NCI-H2196 (cell line): ENCODE measurements at regions not wholly inside any gene's neighbourhood (a gene's known extent, or its start where the extent isn't known, plus 50 kb on each side); places are given as distances from the start of the nearest gene placed in this dataset.
"Not testable (repeated sequence)": the region's sequence is repeated elsewhere in the genome, so short reads cannot be mapped to it uniquely, and the experiment has no call there.

Experiments used
- DNase-seq: peaks from one replicate; lab custom pipeline; 2025; ENCODE audit not compliant: unreplicated experiment; lab: John Stamatoyannopoulos, UW

DNA sequence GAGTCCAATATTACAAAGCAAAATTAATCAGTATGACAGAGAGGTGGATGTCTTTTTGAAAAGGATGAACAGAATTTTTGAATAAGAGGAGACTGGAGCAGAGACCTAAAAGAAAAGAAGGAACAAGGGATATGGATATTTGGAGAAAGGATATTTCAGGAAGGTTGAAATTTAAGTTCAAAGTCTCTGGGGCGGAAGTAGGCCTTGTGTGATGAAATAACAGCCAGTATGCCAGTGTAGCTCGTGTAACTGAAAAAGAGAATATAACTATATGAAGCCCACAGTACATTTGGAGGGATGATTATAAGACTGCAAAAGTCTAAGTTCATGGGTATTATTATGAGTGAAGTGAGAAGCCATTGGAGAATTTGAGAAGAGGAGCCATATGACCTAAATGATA is 766.7 kb downstream of the GBE1 start:
- no peak for DNase-seq

DNA sequence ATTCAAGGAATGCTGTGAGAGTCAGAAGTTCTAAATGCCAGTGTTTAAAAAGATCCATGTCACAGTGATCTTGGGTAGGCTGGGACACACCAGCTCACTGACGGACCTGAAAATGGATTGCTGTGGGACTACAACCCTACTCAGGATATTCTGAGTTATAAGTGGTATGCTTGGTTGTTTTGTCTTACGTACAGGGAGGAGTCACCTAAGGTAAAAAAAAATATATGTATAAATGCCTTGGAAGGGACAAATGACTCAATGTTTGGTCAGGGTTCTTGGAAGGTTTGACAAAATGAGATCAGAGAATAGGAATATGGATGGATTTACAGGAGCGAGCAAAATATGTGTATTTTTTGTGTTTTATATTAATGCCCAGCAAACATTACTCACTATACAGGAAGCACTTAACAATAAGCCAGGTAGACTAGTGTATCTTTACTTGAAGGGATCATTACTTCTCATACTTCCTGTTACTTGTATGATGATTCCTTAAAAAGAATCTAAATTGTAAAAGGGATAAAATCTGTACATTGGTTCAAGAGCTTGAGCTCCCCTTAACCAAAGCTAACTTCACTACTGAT is 767.3 kb downstream of the GBE1 start:
- no peak for DNase-seq

DNA sequence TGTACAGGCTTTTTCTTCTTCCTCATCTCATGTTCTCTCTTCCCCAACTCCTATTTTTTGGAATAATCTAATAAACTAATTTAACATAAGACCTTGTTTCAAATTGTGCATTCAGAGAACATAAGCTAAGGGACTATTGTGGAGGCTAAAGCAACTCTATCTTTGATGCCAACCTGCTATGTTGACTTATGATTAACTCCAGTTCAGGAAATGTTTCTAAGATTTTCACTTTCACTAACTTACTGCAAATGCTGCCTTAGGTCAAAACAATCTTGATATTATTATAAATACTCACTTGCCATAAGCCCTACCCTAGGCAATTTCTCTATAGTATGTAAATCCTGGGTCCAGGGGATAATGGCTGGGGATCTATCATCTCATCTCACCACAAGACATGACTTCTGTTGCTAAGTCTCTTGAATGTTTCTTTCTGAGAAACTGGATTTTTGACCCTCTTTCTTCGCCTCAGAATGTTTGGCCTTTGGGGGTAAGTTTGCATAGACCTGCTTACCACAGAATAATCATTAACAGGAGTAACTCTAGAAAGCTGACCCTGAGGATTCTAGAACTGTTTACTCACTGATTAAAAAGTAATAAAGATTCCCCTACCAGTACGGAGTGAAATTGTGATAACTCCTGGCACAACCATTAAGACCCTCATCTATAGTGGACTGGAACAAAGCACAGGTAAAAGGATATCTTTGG is 768.1 kb downstream of the GBE1 start:
- DNase-seq = no peak

DNA sequence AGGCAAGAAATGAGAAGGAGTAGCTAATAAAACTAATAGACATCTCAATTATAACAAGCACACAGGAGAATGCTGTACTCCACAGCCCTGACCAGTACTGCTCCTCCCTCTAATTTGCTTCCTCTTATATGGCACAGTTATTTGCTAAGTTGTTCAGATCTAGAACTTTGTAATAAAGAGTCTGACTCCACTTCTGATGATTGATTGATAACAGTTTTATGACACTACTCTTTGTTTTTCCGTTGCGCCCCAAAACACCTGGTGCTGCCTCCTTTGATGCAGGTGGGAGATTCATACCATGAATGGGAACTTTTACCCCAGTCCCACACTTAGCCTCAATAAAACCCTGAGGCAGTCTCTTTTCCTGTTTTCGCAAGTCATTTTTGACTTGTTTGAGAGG is 777.7 kb downstream of the GBE1 start:
- no peak for DNase-seq

DNA sequence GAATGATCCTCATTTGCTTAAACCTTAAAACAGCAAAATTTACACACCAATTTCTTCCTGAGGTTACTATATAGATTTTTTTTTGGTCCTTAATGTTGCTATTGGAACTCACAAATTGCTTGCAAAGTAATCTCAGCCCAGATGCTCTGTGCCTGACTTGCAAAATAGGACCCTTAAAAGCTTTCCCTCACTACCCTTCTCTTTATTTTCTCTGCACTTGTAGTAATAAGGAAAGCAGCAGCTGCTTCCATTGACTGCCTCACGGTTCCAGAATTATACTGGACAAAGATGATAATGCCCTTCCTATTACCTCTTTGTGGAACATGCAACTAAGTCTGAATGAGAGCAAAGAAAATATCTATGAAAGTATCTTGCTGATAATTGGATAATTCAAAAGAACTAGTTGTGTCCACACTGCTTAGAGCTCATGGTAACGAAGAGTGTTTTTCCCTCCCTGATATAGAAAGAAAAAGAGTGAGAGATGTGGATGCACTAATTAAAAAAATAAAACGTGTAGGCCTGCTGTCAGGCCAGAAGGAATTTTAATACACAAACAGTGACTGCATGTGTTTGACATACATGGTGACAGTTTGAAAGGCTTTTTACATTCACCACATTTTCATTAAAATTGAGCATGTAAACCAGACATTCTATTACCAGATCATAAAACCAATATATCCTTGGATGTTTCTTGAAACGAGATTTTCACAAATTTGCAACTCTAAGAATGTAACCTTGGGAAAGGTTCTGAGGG is 783.1 kb downstream of the GBE1 start:
- DNase-seq = no peak

DNA sequence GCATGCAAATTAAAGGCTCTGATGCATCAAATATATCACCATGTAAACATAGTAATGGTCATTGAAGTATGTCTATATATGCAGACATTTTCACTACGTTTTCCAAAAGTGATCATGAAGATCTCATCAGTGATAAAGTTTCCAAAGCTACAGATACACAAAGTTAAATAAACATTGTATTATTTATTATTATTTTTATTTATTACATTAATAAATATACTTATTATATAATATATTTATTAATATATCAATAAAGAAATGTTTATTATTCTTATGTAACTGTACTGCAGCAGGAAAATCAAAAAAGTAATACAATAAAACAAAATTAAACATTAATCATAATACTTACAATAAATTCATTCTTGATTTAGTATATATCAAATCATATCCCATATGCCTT is 791.2 kb downstream of the GBE1 start:
- DNase-seq = no peak

DNA sequence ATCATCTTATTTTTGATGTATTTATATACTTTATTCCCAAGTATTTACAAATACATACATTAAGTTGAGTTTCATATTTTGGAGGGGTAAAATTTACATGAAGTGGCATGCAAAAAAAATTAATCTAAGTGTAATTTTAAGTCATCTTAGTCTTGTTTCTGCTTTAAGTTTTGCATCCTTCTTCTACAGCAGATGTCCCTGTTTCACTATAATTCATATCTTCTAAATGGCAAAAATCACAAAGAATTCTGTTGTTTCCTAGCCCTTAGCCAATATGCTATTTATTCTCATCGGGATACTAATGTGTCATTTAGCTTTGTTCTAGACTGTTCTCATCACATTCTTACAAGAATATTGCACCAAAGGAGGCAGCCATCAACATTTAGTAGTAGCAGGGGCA is 831.9 kb downstream of the GBE1 start:
- no peak for DNase-seq

DNA sequence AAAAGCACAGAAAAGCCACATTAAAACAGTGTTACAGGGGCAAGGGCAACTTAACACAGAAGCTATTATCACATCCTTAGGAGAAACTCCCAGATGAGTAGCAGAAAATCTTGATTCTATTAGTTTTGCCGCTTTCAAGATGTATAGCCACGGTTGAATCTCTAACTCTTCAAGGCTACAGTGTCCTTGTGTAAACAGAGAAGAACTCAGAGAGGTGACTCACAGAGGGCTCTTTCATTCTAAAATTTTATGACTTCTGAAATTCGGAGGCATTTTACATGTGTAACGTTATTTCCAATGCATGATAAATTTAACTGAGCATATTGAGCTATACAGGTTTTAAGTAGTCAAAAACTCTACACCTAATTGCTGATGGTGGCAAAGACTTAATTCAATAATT is 846.6 kb downstream of the GBE1 start:
- DNase-seq = no peak

DNA sequence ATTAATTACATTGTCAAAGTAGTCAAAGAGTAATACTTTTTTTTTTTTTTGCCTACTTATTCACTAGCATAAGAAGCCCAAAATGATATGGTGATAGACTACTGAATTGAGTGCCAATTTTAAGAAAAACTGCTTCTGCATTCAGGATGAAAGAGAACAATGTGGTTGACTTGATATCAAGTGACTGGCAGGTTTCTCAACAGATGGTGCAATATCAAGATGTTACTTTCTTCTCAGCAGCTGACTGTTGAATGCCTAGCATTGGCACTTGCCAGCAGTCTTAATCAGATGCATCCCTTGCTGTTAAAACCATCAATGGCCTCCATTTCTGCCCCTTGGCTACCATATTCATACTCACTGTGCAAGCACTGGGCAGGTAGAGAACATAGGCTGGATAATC is 863.2 kb downstream of the GBE1 start:
- DNase-seq = no peak

DNA sequence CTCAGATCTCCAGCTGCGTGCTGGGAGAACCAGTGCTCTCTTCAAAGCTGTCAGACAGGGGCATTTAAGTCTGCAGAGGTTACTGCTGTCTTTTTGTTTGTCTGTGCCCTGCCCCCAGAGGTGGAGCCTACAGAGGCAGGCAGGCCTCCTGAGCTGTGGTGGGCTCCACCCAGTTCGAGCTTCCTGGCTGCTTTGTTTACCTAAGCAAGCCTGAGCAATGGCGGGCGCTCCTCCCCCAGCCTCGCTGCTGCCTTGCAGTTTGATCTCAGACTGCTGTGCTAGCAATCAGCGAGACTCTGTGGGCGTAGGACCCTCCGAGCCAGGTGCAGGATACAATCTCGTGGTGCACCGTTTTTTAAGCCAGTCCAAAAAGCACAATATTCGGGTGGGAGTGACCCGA is 864.4 kb downstream of the GBE1 start:
- DNase-seq = not testable (repeated sequence)

DNA sequence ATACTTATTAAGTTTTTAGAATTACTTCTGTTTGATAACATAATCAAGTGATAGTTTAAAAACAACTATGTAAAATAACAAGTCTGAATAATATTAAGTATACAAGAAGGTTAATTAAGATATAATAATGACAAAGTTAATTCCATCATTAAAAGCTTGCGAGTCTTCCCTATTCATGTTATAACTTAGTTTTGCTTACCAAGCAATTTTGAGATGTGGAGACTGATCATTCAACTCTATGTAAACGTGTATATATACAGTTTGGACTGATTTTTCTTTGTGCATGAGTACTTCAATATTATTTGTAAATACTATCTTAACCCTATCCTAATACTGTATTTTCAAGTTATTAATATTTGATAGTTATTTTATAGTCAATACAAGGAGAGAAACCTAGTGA is 870.9 kb downstream of the GBE1 start:
- DNase-seq = no peak

DNA sequence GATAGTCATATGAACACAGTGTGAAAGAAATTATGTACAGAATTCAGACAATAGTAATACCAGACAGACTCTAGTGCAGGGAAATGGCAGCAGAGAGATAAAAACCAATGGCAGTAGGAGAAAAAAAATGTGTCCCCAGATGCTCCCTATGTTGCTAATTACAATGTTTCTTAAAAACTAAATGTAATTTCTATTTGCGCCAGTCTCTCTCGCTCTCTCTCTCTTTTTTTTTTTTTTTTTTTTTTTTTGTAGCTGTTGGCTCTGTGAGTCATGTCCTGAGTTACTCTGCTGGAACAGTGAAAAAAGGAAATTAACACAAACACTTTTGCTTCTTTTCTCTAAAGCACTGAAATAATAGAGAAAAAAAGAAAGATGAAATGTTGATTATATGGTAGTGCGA is 871.9 kb downstream of the GBE1 start:
- DNase-seq = no peak

DNA sequence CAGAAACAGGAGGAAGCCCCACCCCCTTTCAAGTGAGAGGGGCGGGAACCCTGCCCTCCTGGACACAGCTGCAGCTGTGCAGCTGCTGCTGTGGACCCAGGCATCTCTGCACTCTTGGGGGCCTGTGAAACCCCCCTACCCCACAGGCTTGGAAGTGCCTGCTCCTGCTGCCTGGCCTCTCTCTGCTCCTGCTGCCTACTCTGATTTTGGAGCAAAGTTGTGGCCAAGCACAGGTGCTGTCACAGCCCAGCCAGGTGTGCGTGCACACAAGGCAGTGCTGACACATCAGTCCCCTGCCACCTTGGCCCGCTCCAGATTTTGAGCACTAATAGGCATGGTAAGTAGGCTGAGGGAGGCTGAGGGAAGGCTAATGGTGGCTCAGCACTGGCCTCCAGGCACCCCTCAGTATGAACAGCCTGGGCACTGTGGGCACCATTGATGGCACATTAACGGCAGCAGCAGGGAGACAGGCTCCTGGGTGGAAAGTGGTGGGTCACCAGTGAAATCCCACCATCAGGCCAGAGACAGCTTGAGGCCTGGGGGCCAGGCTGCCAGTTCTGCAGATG is 890.9 kb downstream of the GBE1 start:
- no peak for DNase-seq

DNA sequence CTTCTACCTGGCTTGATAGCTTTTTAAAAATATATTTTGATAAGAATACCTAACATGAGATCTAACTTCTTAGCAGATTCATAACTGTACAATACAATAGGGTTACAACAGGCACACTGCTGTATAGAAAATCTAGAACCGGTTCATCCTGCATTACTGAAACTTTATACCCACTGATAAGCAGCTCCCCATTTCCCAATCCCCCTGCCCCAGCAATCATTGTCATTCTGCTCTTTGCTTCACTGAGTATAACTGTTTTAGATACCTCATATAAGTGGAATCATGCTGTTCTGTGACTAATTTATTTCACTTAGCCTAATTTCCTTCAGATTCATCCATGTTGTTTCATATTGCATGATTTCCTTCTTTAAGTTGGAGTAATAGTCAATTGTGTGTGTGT is 906.0 kb downstream of the GBE1 start:
- DNase-seq = no peak

DNA sequence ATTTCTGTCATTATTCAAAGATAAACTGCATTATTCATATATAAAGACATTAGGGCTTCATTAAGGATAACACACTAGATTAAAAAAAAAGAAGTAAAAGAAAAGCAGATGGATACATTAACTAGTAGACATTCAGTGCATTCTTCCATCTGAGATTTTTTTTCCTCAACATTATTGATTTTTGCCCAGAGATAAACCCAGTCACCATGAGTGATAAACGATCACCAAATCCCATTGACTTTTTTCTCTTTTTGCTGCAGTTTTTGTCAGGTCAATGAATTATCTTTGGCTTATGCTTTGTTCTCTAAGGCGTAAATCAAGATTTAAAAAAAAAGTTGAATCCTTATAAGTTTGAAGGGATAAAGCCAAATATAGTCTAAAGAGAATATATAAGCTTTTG is 925.0 kb downstream of the GBE1 start:
- DNase-seq = no peak

DNA sequence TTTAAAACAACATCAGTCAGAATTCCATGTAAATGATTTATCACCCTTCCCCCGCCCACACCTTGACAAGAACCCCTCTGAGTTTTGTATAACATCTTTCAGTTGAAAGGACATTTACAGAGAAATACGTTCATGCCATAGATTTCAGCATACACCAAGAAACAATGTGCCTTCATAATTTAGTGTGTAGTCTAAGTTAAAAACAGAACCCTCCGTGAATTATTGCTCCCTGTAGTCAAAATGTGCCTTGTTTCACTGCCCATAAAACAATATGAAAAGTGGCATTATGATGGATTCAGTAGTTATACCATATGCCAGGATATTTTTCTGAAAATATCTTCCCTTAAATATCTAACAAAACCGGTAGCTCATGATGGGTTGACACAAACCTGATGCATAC is 953.9 kb downstream of the GBE1 start:
- DNase-seq = no peak

DNA sequence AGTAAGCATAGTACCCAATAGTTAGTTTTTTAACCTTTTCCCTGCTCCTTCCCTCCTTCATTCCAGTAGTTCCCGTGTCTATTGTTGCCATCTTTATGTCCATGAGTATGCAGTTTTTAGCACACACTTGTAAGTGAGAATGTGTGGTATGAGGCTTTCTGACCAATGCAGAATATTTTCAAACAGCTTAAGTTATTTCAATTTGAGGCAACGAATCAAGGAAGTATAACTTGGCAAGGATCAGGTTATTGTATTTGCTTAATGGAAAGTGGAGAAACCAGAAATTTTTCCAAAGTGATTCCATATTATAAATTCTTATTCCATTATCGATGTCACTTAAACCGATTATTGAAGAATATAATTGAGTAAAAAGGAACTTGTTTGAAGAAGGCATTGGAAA is 954.8 kb downstream of the GBE1 start:
- DNase-seq = no peak

DNA sequence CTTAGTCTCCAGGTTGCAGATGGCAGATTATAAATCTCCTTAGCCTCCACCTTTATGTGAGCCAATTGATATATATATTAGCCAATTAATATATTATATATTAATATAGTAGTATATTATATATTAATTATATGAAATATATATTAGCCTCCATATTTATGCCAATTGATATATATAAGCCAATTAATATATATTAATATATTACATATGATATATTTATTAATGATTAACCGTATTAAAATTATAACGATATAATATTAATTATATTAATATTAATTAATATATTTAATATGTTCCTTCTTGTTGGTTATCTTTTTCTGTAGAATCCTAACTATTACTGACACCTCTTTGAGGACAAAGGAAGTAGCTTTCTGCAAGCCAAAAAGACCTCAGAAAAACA is 972.5 kb downstream of the GBE1 start:
- DNase-seq = no peak

DNA sequence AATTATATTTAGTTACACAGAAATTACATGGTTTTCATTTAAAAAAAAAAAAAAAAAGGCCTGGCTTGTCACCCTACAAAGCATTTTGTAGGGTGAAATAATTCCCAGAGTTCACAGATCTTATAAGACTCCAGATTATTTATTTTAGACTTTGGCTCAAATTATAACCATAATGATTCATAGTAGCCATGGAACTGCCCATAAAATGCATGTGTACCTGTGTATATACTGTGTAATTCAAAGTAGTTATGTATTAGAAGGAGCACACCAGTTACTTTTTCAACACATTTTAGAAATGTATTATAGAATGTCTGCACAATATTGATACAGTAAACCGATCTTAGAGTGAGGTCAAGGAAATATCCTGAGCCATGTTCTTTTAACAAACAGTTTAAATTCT is 975.6 kb downstream of the GBE1 start:
- DNase-seq = no peak

DNA sequence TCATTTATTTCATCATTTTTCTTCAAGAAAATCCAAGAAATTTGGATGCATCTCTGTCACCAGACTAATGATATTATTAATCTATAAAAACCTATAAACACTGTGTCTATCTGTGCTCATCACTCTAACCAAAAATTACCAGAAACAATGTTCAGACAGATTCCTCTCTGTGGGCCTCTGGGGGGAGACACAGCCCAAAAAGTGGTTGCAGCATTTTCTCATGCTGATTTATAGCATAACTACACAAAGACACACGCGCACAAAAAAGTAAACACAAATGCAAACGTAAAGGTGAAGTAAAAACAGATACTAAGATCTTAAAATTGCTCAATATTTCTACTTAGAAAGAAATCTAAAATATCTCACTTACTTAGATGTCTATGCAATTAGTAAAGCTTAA is 976.0 kb downstream of the GBE1 start:
- DNase-seq = no peak

DNA sequence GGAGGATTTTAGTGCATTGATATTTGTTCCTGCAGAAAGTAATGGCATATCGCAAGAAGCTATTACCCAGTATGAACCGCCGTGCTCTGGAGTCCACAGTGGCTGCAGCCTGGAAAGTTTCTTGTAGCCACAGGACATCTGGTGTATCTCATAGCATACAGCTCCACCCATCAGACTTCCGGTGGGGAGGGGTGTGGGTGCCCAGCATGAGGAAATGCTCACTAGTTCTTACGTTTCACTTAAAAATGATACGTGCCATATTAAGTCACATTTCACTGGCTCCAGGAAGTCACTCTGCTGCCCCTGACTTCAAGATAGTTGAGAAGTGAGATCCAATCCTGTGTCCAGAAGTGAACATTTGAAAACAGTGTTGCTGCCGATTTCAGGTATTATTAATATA is 990.4 kb downstream of the GBE1 start:
- no peak for DNase-seq
